ENCODE measurements at regions not wholly inside any gene's neighbourhood (a gene's known extent, or its start where the extent isn't known, plus 50 kb on each side); places are given as distances from the start of the nearest gene placed in this dataset.

GRCh38 chr4:186901850-186902249 is 178.2 kb upstream of the FAT1 start:
- TF ChIP-seq TAF1 (IDR thresholded peaks at IDR 0.05; ENCODE audit: borderline replicate concordance, insufficient read depth, low read length) = no peak
- no peak for TF ChIP-seq POLR2AphosphoS5 (IDR thresholded peaks at IDR 0.05; ENCODE audit: low read depth, low read length)
- no peak for TF ChIP-seq SIN3A (IDR thresholded peaks at IDR 0.05; ENCODE audit: borderline replicate concordance, insufficient read depth, low read length)
- TF ChIP-seq REST (IDR thresholded peaks at IDR 0.05; ENCODE audit: insufficient read depth in 1 of 2, low read depth in 2 of 2, low read length in 2 of 2) = no peak
